Prostate gland (tissue), 2 donors: ENCODE measurements at regions not wholly inside any gene's neighbourhood (a gene's known extent, or its start where the extent isn't known, plus 50 kb on each side); places are given as distances from the start of the nearest gene placed in this dataset.

Experiments
- POLR2A ChIP-seq: fragments of 450-650 bp; IDR thresholded peaks from one replicate; pipeline ENCODE4 v1.6.1; 2016; ENCODE audit warnings: antibody characterized with exemption, mild to moderate bottlenecking
- TF ChIP-seq, protein P1 (sequence below), 4 experiments: fragments of 200-600 bp in 2 of 4; fragments of 450-650 bp in 2 of 4; sonication (generic) in 2 of 4; IDR thresholded peaks; 1 replicate in 3 of 4; 2 replicates in 1 of 4; pipeline ENCODE4 v1.5.1; 2016 to 2019; ENCODE audit warnings: antibody characterized with exemption in 4 of 4, mild to moderate bottlenecking in 2 of 4, moderate library complexity in 2 of 4

DNA sequence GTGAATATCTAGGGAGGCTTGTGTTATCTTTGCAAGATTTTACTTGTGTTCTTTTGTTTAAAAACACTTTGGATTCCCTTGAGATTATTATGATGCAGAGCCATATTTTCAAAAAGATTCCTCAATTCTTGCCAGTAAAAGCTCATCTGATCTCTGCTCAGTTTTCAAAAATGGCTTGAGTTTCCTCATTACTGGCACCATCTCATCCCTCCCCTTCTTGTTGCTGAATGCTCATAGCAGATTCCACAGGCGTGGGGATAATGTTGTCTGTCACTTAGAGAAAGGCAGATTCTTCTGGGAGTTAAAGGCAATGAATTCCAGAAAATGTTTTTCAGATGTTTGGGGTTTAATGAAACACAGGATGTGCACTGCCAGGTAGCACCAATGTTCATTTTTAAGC, 170.4 kb upstream of the TANK start:
- TF ChIP-seq, protein P1, sequence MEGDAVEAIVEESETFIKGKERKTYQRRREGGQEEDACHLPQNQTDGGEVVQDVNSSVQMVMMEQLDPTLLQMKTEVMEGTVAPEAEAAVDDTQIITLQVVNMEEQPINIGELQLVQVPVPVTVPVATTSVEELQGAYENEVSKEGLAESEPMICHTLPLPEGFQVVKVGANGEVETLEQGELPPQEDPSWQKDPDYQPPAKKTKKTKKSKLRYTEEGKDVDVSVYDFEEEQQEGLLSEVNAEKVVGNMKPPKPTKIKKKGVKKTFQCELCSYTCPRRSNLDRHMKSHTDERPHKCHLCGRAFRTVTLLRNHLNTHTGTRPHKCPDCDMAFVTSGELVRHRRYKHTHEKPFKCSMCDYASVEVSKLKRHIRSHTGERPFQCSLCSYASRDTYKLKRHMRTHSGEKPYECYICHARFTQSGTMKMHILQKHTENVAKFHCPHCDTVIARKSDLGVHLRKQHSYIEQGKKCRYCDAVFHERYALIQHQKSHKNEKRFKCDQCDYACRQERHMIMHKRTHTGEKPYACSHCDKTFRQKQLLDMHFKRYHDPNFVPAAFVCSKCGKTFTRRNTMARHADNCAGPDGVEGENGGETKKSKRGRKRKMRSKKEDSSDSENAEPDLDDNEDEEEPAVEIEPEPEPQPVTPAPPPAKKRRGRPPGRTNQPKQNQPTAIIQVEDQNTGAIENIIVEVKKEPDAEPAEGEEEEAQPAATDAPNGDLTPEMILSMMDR (IDR thresholded peaks at IDR 0.05), result no peak
- TF ChIP-seq POLR2A, result no peak
